HepG2 (cell line): ENCODE measurements at regions not wholly inside any gene's neighbourhood (a gene's known extent, or its start where the extent isn't known, plus 50 kb on each side); places are given as distances from the start of the nearest gene placed in this dataset.

Source experiments
- ATAC-seq: fragments of 200-7000 bp; cut with Tn5 transposase; 3 replicates; pipeline ENCODE4 v1.9.1; 2020; ENCODE audit warnings: mild to moderate bottlenecking, moderate library complexity
- BruUV-seq: library from RNA; stranded (reverse); fragments of 400-500 nt; replicated peaks from 2 replicates; lab custom pipeline; 2021; lab: Mats Ljungman, UMichigan
- CTCF ChIA-PET: fragments of 300-600 bp; formaldehyde crosslinking; extraction: SDS; loops from one replicate; lab custom pipeline; 2021; ENCODE audit warnings: low total read pairs, inconsistent platforms, low intra/inter-chr PET ratio; lab: Yijun Ruan, JAX
- POLR2A ChIA-PET: fragments of 350-600 bp; sonication (Branson Sonifier 250); formaldehyde crosslinking; loops from one replicate; lab custom pipeline; 2020; ENCODE audit warnings: antibody characterized with exemption, inconsistent platforms; lab: Yijun Ruan, JAX
- DNase-seq: peaks from one replicate; pipeline ENCODE4 v3.0.0-alpha.2; 2015; ENCODE audit warnings: low spot score
- FAIRE-seq: peaks from 3 replicates; lab custom pipeline; 2011; peaks lifted over from hg19 to GRCh38; lab: Jason Lieb, UNC
- H2AFZ ChIP-seq: one replicate; pipeline ENCODE4 v1.6.1; 2011; ENCODE audit warnings: low read length, inconsistent platforms
- H3K27ac ChIP-seq: fragments of 300-600 bp; 3 replicates; pipeline ENCODE4 v1.8.0; 2011; ENCODE audit warnings: mixed run types, mild to moderate bottlenecking, mixed read lengths, low read length, inconsistent platforms; ENCODE audit not compliant: insufficient read depth; ENCODE audit errors: extremely low read length
- H3K27me3 ChIP-seq, 2 experiments: fragments of 200-600 bp in 1 of 2; 2 replicates in 1 of 2; 3 replicates in 1 of 2; pipeline versions ENCODE4 v1.6.0 to v1.8.0; 2011; ENCODE audit warnings: low read length in 2 of 2, mild to moderate bottlenecking in 2 of 2, moderate library complexity in 2 of 2, inconsistent platforms in 1 of 2; ENCODE audit not compliant: insufficient read depth in 2 of 2, control insufficient read depth in 1 of 2
- H3K36me3 ChIP-seq, 2 experiments: fragments of 200-600 bp in 1 of 2; replicated peaks in 1 of 2; 2 replicates in 1 of 2; 3 replicates in 1 of 2; pipeline versions ENCODE4 v1.5.1 to v1.8.0; 2011; ENCODE audit warnings: low read length in 2 of 2, inconsistent platforms in 1 of 2; ENCODE audit not compliant: insufficient read depth in 2 of 2, control insufficient read depth in 1 of 2
- H3K4me1 ChIP-seq: 2 replicates; pipeline ENCODE4 v1.5.1; 2012; ENCODE audit warnings: low read length, inconsistent platforms; ENCODE audit not compliant: insufficient read depth
- H3K4me2 ChIP-seq: 2 replicates; pipeline ENCODE4 v1.6.0; 2011; ENCODE audit warnings: low read depth, low read length, inconsistent platforms
- H3K4me3 ChIP-seq, 3 experiments: fragments of 200-600 bp in 1 of 3; sonication (generic), shearing (Covaris generic) in 1 of 3; replicated peaks in 1 of 3; 2 replicates each; pipeline ENCODE4 v1.5.1; 2011 to 2016; ENCODE audit warnings: low read length in 3 of 3, inconsistent platforms in 2 of 3, low read depth in 2 of 3, mild to moderate bottlenecking in 2 of 3, control low read depth in 1 of 3, mixed read lengths in 1 of 3; ENCODE audit not compliant: insufficient read depth in 1 of 3
- H3K79me2 ChIP-seq: one replicate; pipeline ENCODE4 v1.6.1; 2011; ENCODE audit warnings: low read length, inconsistent platforms; ENCODE audit not compliant: insufficient read depth
- H3K9ac ChIP-seq: 2 replicates; pipeline ENCODE4 v1.6.0; 2011; ENCODE audit warnings: mild to moderate bottlenecking, low read depth, low read length, inconsistent platforms; ENCODE audit not compliant: insufficient read depth
- H3K9me3 ChIP-seq: 2 replicates; pipeline ENCODE4 v1.5.1; 2012; ENCODE audit warnings: mild to moderate bottlenecking, low read length
- H4K20me1 ChIP-seq: 2 replicates; pipeline ENCODE4 v1.6.0; 2011; ENCODE audit warnings: inconsistent platforms, mild to moderate bottlenecking, low read length, moderate library complexity; ENCODE audit not compliant: insufficient read depth
- ATF7-NPFF ChIP-seq: sonication (generic); formaldehyde crosslinking; IDR thresholded peaks from 2 replicates; pipeline ENCODE4 v1.8.1; 2023; ENCODE audit warnings: mild to moderate bottlenecking, low read depth, missing genetic modification reagents, moderate library complexity
- HMGXB3 ChIP-seq: sonication (generic); formaldehyde crosslinking; IDR thresholded peaks from 2 replicates; pipeline ENCODE4 v1.4.0; 2020; ENCODE audit warnings: missing genetic modification reagents, borderline replicate concordance
- KAT2B ChIP-seq: fragments of 150-350 bp; IDR thresholded peaks from 2 replicates; pipeline ENCODE4 v1.6.1; 2014; ENCODE audit warnings: low read depth, low read length, borderline replicate concordance
- KDM4B ChIP-seq: sonication (generic); formaldehyde crosslinking; IDR thresholded peaks from 2 replicates; pipeline ENCODE4 v1.4.0; 2020; ENCODE audit warnings: missing genetic modification reagents
- KLF12 ChIP-seq: sonication (generic); formaldehyde crosslinking; IDR thresholded peaks from 2 replicates; pipeline ENCODE4 v1.4.0; 2020; ENCODE audit warnings: missing genetic modification reagents, borderline replicate concordance
- RBM39 ChIP-seq: fragments of 200-400 bp; formaldehyde crosslinking; IDR thresholded peaks from one replicate; pipeline ENCODE4 v1.6.1; 2018; ENCODE audit warnings: antibody characterized with exemption, mild to moderate bottlenecking, low read depth, low read length; ENCODE audit not compliant: poor library complexity, severe bottlenecking
- RFX5 ChIP-seq: IDR thresholded peaks from 2 replicates; pipeline ENCODE4 v1.6.1; 2011; ENCODE audit warnings: low read depth, low read length, improper control_type of control experiment
- TCF12 ChIP-seq, 2 experiments: fragments of 450-650 bp in 1 of 2; sonication (generic) in 1 of 2; formaldehyde crosslinking in 1 of 2; IDR thresholded peaks; 2 replicates each; pipeline versions ENCODE4 v1.6.1 to v1.8.0; 2017 to 2022; ENCODE audit warnings: antibody characterized with exemption in 1 of 2, mild to moderate bottlenecking in 1 of 2, missing genetic modification reagents in 1 of 2, moderate library complexity in 1 of 2
- WIZ ChIP-seq: sonication (generic); formaldehyde crosslinking; IDR thresholded peaks from 2 replicates; pipeline ENCODE4 v1.5.1; 2020; ENCODE audit warnings: mild to moderate bottlenecking, missing genetic modification reagents
- ZNF382 ChIP-seq: sonication (generic); formaldehyde crosslinking; IDR thresholded peaks from 2 replicates; pipeline ENCODE4 v1.5.0; 2020; ENCODE audit warnings: missing genetic modification reagents, mild to moderate bottlenecking, borderline replicate concordance
- ZNF484 ChIP-seq: sonication (generic); formaldehyde crosslinking; IDR thresholded peaks from 2 replicates; pipeline ENCODE4 v1.5.1; 2020; ENCODE audit warnings: mild to moderate bottlenecking, low read depth, missing genetic modification reagents, borderline replicate concordance
- ZNF652 ChIP-seq: IDR thresholded peaks from 2 replicates; pipeline ENCODE4 v1.6.1; 2016; ENCODE audit warnings: low read depth, borderline replicate concordance
- ZNF672 ChIP-seq: sonication (generic); formaldehyde crosslinking; IDR thresholded peaks from 2 replicates; pipeline ENCODE4 v1.8.1; 2022; ENCODE audit warnings: missing genetic modification reagents
- ZNF713 ChIP-seq: sonication (generic); formaldehyde crosslinking; IDR thresholded peaks from 2 replicates; pipeline ENCODE4 v1.4.0; 2020; ENCODE audit warnings: mild to moderate bottlenecking, missing genetic modification reagents
- ZNF747 ChIP-seq: sonication (generic); formaldehyde crosslinking; IDR thresholded peaks from 2 replicates; pipeline ENCODE4 v1.8.1; 2023; ENCODE audit warnings: missing genetic modification reagents, mild to moderate bottlenecking, borderline replicate concordance
- ZNF788 ChIP-seq: sonication (generic); formaldehyde crosslinking; IDR thresholded peaks from 2 replicates; pipeline ENCODE4 v1.5.0; 2020; ENCODE audit warnings: mild to moderate bottlenecking, missing genetic modification reagents, borderline replicate concordance
- WGBS: methylation state at CpG from one replicate; pipeline ENCODE4 v1.1.6; 2017; ENCODE audit warnings: low lambda C conversion rate; 5-methylcytosine and 5-hydroxymethylcytosine counted together
- in situ Hi-C: cut with HindIII; loops from 2 replicates; pipeline ENCODE4 v1.10.0; 2017; ENCODE audit warnings: low pct_unique_long_range_greater_than_20kb; ENCODE audit not compliant: extremely low pct_ligation_motif_present
- intact Hi-C: fragments of 100-400 bp; cut with micrococcal nuclease; formaldehyde crosslinking; loops from one replicate; pipeline ENCODE4 v1.10.0; 2022; ENCODE audit not compliant: unreplicated experiment

- intact Hi-C loops: no loop called here
- no peak overlapping the region for H3K4me2 ChIP-seq
- no peak overlapping the region for H3K9ac ChIP-seq
- CTCF ChIA-PET: no interaction called here
- H3K4me3 ChIP-seq: no peak overlapping the region
- in situ Hi-C loops: no loop called here
- FAIRE-seq: no peak
- TF ChIP-seq RBM39 (no peak), ZNF652 (CRISPR knock-in tag) (no peak), TCF12 (IDR thresholded peaks at IDR 0.05) (no peak), TCF12 (CRISPR knock-in tag; IDR thresholded peaks at IDR 0.05) (no peak), KDM4B (CRISPR knock-in tag) (no peak), ZNF713 (CRISPR knock-in tag) (no peak), ATF7-NPFF (CRISPR knock-in tag) (no peak), HMGXB3 (CRISPR knock-in tag) (no peak), ZNF788 (CRISPR knock-in tag) (no peak), ZNF747 (CRISPR knock-in tag) (no peak), ZNF382 (CRISPR knock-in tag) (no peak), KLF12 (CRISPR knock-in tag) (no peak), RFX5 (no peak), ZNF672 (CRISPR knock-in tag) (no peak), ZNF484 (CRISPR knock-in tag) (no peak), KAT2B (no peak), WIZ (CRISPR knock-in tag) (no peak)
- TF ChIP-seq, all 625 proteins: peak for 0
- POLR2A ChIA-PET: no interaction called here
- Histone ChIP-seq H4K20me1 (no peaks in the 10 kb centered on the region), H3K36me3 (no peaks in the 10 kb centered on the region), H3K9me3 (peaks cover 84% of the 10 kb centered on the region), H2AFZ (no peak overlapping the region), H3K79me2 (no peaks in the 10 kb centered on the region), H3K4me1 (no peaks in the 10 kb centered on the region), H3K27me3 (no peaks in the 10 kb centered on the region), H3K27ac (no peak overlapping the region)
- DNase-seq (no peak), ATAC-seq (no peak)
- BruUV-seq: no TSS peak
- WGBS: 22% methylated on average over 6 of the region's 6 CpGs
Observed at GRCh38 chr10:83476211-83476610, 663.1 kb upstream of the GHITM start.
